ENCODE measurements at regions not wholly inside any gene's neighbourhood (a gene's known extent, or its start where the extent isn't known, plus 50 kb on each side); places are given as distances from the start of the nearest gene placed in this dataset.

DNA sequence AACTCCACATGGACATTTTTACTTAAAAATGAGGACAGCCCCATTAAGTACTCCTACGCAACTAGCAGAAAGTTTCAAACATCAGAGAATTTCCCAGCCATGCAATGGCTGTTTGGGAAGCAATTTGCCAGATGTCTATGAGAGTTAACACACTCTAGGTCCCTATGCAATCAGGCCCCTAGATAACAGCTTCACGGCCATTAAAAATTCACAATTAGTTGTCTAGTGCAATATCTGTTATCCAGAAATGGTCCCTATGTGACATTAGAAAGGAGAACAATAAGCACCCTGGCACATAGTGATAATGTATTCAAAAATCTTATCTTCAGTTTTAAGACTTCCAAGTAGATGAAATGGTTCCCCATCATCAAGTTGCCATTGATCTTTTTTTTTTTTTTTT, 174.3 kb upstream of the NRSN1 start:
- Histone ChIP-seq H3K27me3 (no peaks in the 10 kb centered on the region), H3K27ac (no peak overlapping the region), H3K4me3 (no peak overlapping the region), H3K9me3 (replicated peaks in 1 of 3) (no peaks in the 10 kb centered on the region), H3K4me1 (replicated peaks in 1 of 2) (no peaks in the 10 kb centered on the region), H3K36me3 (replicated peaks in 1 of 2) (no peaks in the 10 kb centered on the region)
- DNase-seq = no peak
- intact Hi-C loops (cut with DNase I) = no loop called here
- 71 to 86% (median 80%) methylated on average over 2 of the region's 2 CpGs for WGBS, 4 donors
- no peak for TF ChIP-seq POLR2A (IDR thresholded peaks at IDR 0.05)
- TF ChIP-seq, protein P1, sequence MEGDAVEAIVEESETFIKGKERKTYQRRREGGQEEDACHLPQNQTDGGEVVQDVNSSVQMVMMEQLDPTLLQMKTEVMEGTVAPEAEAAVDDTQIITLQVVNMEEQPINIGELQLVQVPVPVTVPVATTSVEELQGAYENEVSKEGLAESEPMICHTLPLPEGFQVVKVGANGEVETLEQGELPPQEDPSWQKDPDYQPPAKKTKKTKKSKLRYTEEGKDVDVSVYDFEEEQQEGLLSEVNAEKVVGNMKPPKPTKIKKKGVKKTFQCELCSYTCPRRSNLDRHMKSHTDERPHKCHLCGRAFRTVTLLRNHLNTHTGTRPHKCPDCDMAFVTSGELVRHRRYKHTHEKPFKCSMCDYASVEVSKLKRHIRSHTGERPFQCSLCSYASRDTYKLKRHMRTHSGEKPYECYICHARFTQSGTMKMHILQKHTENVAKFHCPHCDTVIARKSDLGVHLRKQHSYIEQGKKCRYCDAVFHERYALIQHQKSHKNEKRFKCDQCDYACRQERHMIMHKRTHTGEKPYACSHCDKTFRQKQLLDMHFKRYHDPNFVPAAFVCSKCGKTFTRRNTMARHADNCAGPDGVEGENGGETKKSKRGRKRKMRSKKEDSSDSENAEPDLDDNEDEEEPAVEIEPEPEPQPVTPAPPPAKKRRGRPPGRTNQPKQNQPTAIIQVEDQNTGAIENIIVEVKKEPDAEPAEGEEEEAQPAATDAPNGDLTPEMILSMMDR (IDR thresholded peaks at IDR 0.05) = no peak

DNA sequence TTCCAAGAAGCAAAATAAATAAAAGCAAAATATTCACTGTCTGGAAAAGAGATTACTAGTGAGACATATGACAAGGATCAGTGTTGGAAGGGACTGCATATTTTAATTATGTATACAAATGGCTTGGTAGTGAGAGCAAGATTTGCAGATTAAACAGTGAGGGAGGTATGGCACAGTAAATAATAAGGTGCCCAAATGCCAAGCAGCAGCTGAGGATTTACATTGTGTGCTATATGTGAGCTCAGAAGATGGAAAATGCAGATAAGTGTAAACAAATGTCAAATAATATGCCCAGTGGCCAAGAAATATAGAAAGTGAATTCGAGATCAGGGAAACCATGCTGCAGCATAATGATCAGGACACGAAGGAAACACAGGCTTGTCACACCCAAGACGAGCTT, 173.8 kb upstream of the NRSN1 start:
- Histone ChIP-seq H3K9me3 (replicated peaks in 1 of 3) (no peaks in the 10 kb centered on the region), H3K27me3 (no peaks in the 10 kb centered on the region), H3K27ac (no peak overlapping the region), H3K4me3 (no peak overlapping the region), H3K4me1 (replicated peaks in 1 of 2) (no peaks in the 10 kb centered on the region), H3K36me3 (replicated peaks in 1 of 2) (no peaks in the 10 kb centered on the region)
- WGBS, 4 donors = 57 to 68% (median 67%) methylated on average over 3 of the region's 3 CpGs
- intact Hi-C loops (cut with DNase I) = no loop called here
- no peak for DNase-seq
- TF ChIP-seq, protein P1 (IDR thresholded peaks at IDR 0.05) = no peak
- no peak for TF ChIP-seq POLR2A (IDR thresholded peaks at IDR 0.05)

DNA sequence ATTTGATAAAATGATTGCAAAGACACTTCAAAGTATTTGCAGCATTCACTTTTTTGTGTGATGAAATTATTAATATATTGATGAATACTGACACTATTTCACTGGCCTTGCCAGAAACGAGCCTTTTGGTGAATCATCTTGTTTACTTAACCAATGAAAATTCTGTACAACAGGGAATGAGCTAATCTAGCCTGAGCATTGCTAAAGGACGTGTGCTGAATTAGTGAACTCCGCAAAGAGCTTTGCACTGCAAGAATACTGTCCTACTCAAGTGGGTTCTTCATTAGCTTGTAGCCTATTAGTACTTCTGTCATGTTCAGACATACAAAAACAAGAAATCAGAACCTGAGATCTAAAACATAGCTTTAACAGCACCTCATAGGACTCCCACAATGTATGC, 172.0 kb upstream of the NRSN1 start:
- Histone ChIP-seq H3K27ac (no peak overlapping the region), H3K36me3 (replicated peaks in 1 of 2) (no peaks in the 10 kb centered on the region), H3K4me1 (replicated peaks in 1 of 2) (no peaks in the 10 kb centered on the region), H3K9me3 (replicated peaks in 1 of 3) (no peaks in the 10 kb centered on the region), H3K4me3 (no peak overlapping the region), H3K27me3 (no peaks in the 10 kb centered on the region)
- intact Hi-C loops (cut with DNase I) = no loop called here
- no peak for DNase-seq
- 50 to 64% (median 58%) methylated on average over 3 of the region's 3 CpGs for WGBS, 4 donors
- TF ChIP-seq, protein P1 (IDR thresholded peaks at IDR 0.05) = no peak
- TF ChIP-seq POLR2A (IDR thresholded peaks at IDR 0.05) = no peak

DNA sequence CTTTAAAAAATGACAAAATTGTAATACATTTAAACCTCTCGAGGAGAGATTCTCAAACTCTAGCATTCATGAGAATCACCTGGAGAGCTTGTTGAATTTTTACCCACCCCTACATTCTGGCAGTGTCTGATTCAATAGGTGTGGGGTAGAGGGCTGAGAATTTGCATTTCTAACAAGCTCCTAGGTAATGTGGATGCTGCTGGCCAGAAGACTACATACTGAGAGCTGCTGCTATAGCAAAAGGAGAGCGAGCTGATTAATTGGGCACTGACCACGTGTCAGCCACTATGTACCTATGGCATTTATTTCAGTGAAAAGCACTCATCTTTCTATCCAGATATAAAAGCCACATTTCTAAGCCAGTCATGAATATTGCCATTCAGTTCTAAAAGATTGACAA, 169.0 kb upstream of the NRSN1 start:
- WGBS, 4 donors = 54 to 74% (median 65%) methylated on average over 3 of the region's 3 CpGs

More for the DNA sequence above, 169.0 kb upstream of the NRSN1 start:
- no peak overlapping the region for H3K27ac ChIP-seq
- intact Hi-C loops (cut with DNase I) = no loop called here
- H3K36me3 ChIP-seq (replicated peaks in 1 of 2) = no peaks in the 10 kb centered on the region
- TF ChIP-seq, protein P1 (IDR thresholded peaks at IDR 0.05) = no peak
- TF ChIP-seq POLR2A (IDR thresholded peaks at IDR 0.05) = no peak
- no peak overlapping the region for H3K4me3 ChIP-seq
- no peak for DNase-seq
- no peaks in the 10 kb centered on the region for H3K27me3 ChIP-seq
- no peaks in the 10 kb centered on the region for H3K4me1 ChIP-seq (replicated peaks in 1 of 2)
- H3K9me3 ChIP-seq (replicated peaks in 1 of 3) = no peaks in the 10 kb centered on the region
